CD8-positive, alpha-beta memory T cell (primary cell): ENCODE measurements at regions not wholly inside any gene's neighbourhood (a gene's known extent, or its start where the extent isn't known, plus 50 kb on each side); places are given as distances from the start of the nearest gene placed in this dataset.

Experiments used
- CTCF ChIA-PET: fragments of 350-600 bp; sonication (Branson Sonifier 250); formaldehyde crosslinking; loops from one replicate; lab custom pipeline; 2021; ENCODE audit warnings: antibody characterized with exemption; lab: Charles Lee
- POLR2A ChIA-PET: fragments of 350-600 bp; sonication (Branson Sonifier 250); formaldehyde crosslinking; loops from one replicate; lab custom pipeline; 2021; ENCODE audit warnings: antibody characterized with exemption; lab: Charles Lee
- DNase-seq, 5 donors: peaks; one replicate each; pipeline versions ENCODE4 v3.0.0 to v3.0.0-alpha.2; 2020 to 2022; ENCODE audit warnings: mixed read lengths in 1 of 5
- H3K27ac ChIP-seq: one replicate; pipeline ENCODE4 v1.7.0; 2013; ENCODE audit warnings: low read depth, mild to moderate bottlenecking, low read length, moderate library complexity
- H3K27me3 ChIP-seq: 2 replicates; pipeline ENCODE4 v1.7.0; 2013; ENCODE audit warnings: low read length, mild to moderate bottlenecking; ENCODE audit not compliant: insufficient read depth, poor library complexity, severe bottlenecking
- H3K36me3 ChIP-seq: 2 replicates; pipeline ENCODE4 v1.7.0; 2013; ENCODE audit warnings: mild to moderate bottlenecking, low read length, moderate library complexity; ENCODE audit not compliant: insufficient read depth
- H3K4me1 ChIP-seq: 2 replicates; pipeline ENCODE4 v1.7.0; 2013; ENCODE audit warnings: mild to moderate bottlenecking, low read length, moderate library complexity; ENCODE audit not compliant: insufficient read depth
- H3K4me3 ChIP-seq: 2 replicates; pipeline ENCODE4 v1.7.0; 2013; ENCODE audit warnings: mild to moderate bottlenecking, low read length
- H3K9me3 ChIP-seq: 2 replicates; pipeline ENCODE4 v1.7.0; 2013; ENCODE audit warnings: mild to moderate bottlenecking, low read length
- H3K27ac Mint-ChIP-seq, 8 donors: one replicate each; pipeline ENCODE4 v1.8.0; 2020 to 2021; ENCODE audit warnings: mixed read lengths in 8 of 8, mild to moderate bottlenecking in 6 of 8, inconsistent platforms in 3 of 8, moderate library complexity in 3 of 8
- H3K27me3 Mint-ChIP-seq, 2 donors: one replicate each; pipeline ENCODE4 v1.8.0; 2020 to 2021; ENCODE audit warnings: mixed read lengths in 2 of 2, mild to moderate bottlenecking in 1 of 2, moderate library complexity in 1 of 2
- H3K36me3 Mint-ChIP-seq, 3 donors: one replicate each; pipeline ENCODE4 v1.8.0; 2020 to 2021; ENCODE audit warnings: mixed read lengths in 3 of 3, inconsistent platforms in 1 of 3, mild to moderate bottlenecking in 1 of 3
- H3K4me1 Mint-ChIP-seq, 3 donors: one replicate each; pipeline ENCODE4 v1.8.0; 2020 to 2021; ENCODE audit warnings: mixed read lengths in 3 of 3, inconsistent platforms in 1 of 3, mild to moderate bottlenecking in 1 of 3
- H3K4me3 Mint-ChIP-seq, 7 donors: one replicate each; pipeline ENCODE4 v1.8.0; 2020 to 2021; ENCODE audit warnings: mixed read lengths in 7 of 7, mild to moderate bottlenecking in 6 of 7, moderate library complexity in 4 of 7, inconsistent platforms in 2 of 7
- H3K9me3 Mint-ChIP-seq, 5 donors: one replicate each; pipeline ENCODE4 v1.8.0; 2020 to 2022; ENCODE audit warnings: mixed read lengths in 5 of 5, mild to moderate bottlenecking in 3 of 5, moderate library complexity in 2 of 5, inconsistent platforms in 1 of 5

GRCh38 chr9:108083796-108084352, 594.3 kb upstream of the KLF4 start:
- no peaks in the 10 kb centered on the region for H3K4me1 Mint-ChIP-seq
- H3K4me1 ChIP-seq = no peaks in the 10 kb centered on the region
- H3K27me3 ChIP-seq = no peaks in the 10 kb centered on the region
- H3K9me3 Mint-ChIP-seq = peaks cover 2 to 14% (median 5%) of the 10 kb centered on the region in 5 donors
- H3K27me3 Mint-ChIP-seq = no peaks in the 10 kb centered on the region
- H3K27ac ChIP-seq = no peak overlapping the region
- no peak overlapping the region for H3K4me3 ChIP-seq
- no peaks in the 10 kb centered on the region for H3K36me3 ChIP-seq
- ChIA-PET POLR2A (no interaction called here), CTCF (no interaction called here)
- H3K36me3 Mint-ChIP-seq = no peaks in the 10 kb centered on the region
- H3K27ac Mint-ChIP-seq = no peak overlapping the region
- DNase-seq = no peak
- H3K4me3 Mint-ChIP-seq = no peak overlapping the region
- no peaks in the 10 kb centered on the region for H3K9me3 ChIP-seq

- Histone ChIP-seq H3K4me1 (no peaks in the 10 kb centered on the region), H3K27me3 (no peaks in the 10 kb centered on the region), H3K27ac (no peak overlapping the region), H3K4me3 (no peak overlapping the region), H3K9me3 (no peaks in the 10 kb centered on the region), H3K36me3 (no peaks in the 10 kb centered on the region)
- POLR2A ChIA-PET = no interaction called here
- Mint-ChIP-seq H3K4me3 (no peak overlapping the region), H3K36me3 (no peaks in the 10 kb centered on the region), H3K9me3 (peaks cover 2 to 12% (median 7%) of the 10 kb centered on the region in 5 donors), H3K4me1 (no peaks in the 10 kb centered on the region), H3K27ac (no peak overlapping the region), H3K27me3 (no peaks in the 10 kb centered on the region)
- CTCF ChIA-PET = no interaction called here
- DNase-seq = no peak
These were observed 593.7 kb upstream of the KLF4 start for GRCh38 chr9:108083160-108083750.

GRCh38 chr9:108081112-108081511, 591.5 kb upstream of the KLF4 start:
- no peak overlapping the region for H3K4me3 Mint-ChIP-seq
- Histone ChIP-seq H3K36me3 (no peaks in the 10 kb centered on the region), H3K27me3 (no peaks in the 10 kb centered on the region), H3K4me1 (no peaks in the 10 kb centered on the region), H3K27ac (no peak overlapping the region), H3K9me3 (no peaks in the 10 kb centered on the region), H3K4me3 (no peak overlapping the region)
- peaks cover 4 to 14% (median 12%) of the 10 kb centered on the region in 5 donors for H3K9me3 Mint-ChIP-seq
- POLR2A ChIA-PET = no interaction called here
- no peaks in the 10 kb centered on the region for H3K36me3 Mint-ChIP-seq
- no peak overlapping the region for H3K27ac Mint-ChIP-seq
- H3K27me3 Mint-ChIP-seq = no peaks in the 10 kb centered on the region
- DNase-seq = no peak
- CTCF ChIA-PET = no interaction called here
- no peaks in the 10 kb centered on the region for H3K4me1 Mint-ChIP-seq

- no peak overlapping the region for H3K4me3 ChIP-seq
- H3K27me3 Mint-ChIP-seq = no peaks in the 10 kb centered on the region
- no peaks in the 10 kb centered on the region for H3K9me3 ChIP-seq
- CTCF ChIA-PET = no interaction called here
- no peak overlapping the region for H3K27ac ChIP-seq
- H3K4me1 ChIP-seq = no peaks in the 10 kb centered on the region
- H3K4me1 Mint-ChIP-seq = no peaks in the 10 kb centered on the region
- no peak overlapping the region for H3K27ac Mint-ChIP-seq
- peaks cover 4 to 15% (median 10%) of the 10 kb centered on the region in 5 donors for H3K9me3 Mint-ChIP-seq
- no peaks in the 10 kb centered on the region for H3K36me3 ChIP-seq
- no peaks in the 10 kb centered on the region for H3K27me3 ChIP-seq
- POLR2A ChIA-PET = no interaction called here
- H3K4me3 Mint-ChIP-seq = no peak overlapping the region
- no peak for DNase-seq
- no peaks in the 10 kb centered on the region for H3K36me3 Mint-ChIP-seq
These were observed 590.7 kb upstream of the KLF4 start for GRCh38 chr9:108080285-108080684.

DNA sequence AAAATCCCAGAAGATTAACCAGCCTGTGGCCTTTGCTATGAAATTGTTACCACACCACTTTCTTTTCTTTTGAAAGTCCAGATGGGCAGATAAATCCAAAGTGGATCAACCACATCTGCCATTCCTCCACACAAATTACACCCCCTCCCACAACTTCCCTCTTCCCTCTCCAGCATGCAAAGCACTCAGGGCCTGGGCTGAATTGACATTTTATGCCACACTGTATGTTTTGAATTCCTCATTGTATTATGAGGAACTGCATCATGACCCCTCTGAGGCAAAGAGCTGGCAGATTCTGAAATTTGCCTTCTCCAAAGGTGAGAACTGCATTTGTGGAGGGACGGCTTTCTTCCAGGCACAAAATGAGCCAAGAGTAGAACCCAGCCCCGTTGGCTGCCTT, 589.2 kb upstream of the KLF4 start:
- no peak for DNase-seq
- CTCF ChIA-PET = no interaction called here
- H3K4me3 Mint-ChIP-seq = no peak overlapping the region
- POLR2A ChIA-PET = no interaction called here
- Histone ChIP-seq H3K9me3 (no peaks in the 10 kb centered on the region), H3K4me3 (no peak overlapping the region), H3K27ac (no peak overlapping the region), H3K36me3 (no peaks in the 10 kb centered on the region), H3K4me1 (no peaks in the 10 kb centered on the region), H3K27me3 (no peaks in the 10 kb centered on the region)
- H3K36me3 Mint-ChIP-seq = no peaks in the 10 kb centered on the region
- peaks cover 2 to 17% (median 10%) of the 10 kb centered on the region in 5 donors for H3K9me3 Mint-ChIP-seq
- H3K27me3 Mint-ChIP-seq = no peaks in the 10 kb centered on the region
- H3K4me1 Mint-ChIP-seq = no peaks in the 10 kb centered on the region
- no peak overlapping the region for H3K27ac Mint-ChIP-seq

DNA sequence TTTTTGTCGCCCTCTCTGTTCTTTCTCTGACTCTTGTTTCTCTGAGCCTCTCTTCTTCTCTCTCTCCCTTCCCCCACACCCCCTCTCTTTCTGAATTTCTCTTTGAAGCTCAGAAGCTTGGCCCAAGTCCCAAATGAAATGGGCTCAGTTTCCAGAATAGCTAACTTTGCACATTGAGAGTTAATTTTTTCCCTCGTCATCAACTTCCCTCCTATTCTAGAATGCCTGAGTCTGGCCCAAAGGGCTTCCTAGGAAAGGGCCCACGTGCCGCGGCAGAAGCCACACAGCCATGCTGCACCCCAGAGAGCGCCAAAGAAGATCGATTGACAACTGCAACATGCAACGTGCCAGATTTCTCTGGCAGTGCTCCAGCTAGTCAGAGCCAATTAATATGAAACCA, 588.8 kb upstream of the KLF4 start:
- Mint-ChIP-seq H3K27me3 (no peaks in the 10 kb centered on the region), H3K4me3 (no peak overlapping the region), H3K9me3 (peaks cover 2 to 17% (median 9%) of the 10 kb centered on the region in 5 donors), H3K27ac (no peak overlapping the region), H3K36me3 (no peaks in the 10 kb centered on the region), H3K4me1 (no peaks in the 10 kb centered on the region)
- Histone ChIP-seq H3K27me3 (no peaks in the 10 kb centered on the region), H3K4me3 (no peak overlapping the region), H3K4me1 (no peaks in the 10 kb centered on the region), H3K36me3 (no peaks in the 10 kb centered on the region), H3K9me3 (no peaks in the 10 kb centered on the region), H3K27ac (no peak overlapping the region)
- no peak for DNase-seq
- CTCF ChIA-PET = no interaction called here
- POLR2A ChIA-PET = no interaction called here

DNA sequence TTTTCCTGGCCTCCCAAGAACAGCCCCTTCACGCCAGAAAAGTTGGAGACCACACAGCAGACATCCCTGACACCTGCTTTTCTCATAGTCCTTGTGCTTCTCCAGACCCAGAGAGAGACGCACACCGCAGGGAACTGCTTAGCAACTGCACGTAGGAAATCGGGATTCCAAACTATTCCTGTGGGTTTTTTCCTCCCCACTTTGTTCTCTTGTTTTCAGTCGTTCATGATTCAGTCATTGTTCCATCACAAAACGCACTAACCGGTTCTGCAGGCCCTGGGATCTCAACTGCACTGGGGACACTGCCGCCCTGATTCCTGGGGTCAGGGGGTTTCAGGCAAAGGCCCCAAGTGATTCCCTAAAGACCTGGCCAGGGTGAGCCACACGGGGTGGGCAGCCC, 588.0 kb upstream of the KLF4 start:
- H3K9me3 Mint-ChIP-seq = peaks cover 2 to 17% (median 7%) of the 10 kb centered on the region in 5 donors
- ChIA-PET POLR2A (no interaction called here), CTCF (no interaction called here)
- no peak overlapping the region for H3K27ac ChIP-seq
- no peaks in the 10 kb centered on the region for H3K9me3 ChIP-seq
- H3K4me1 Mint-ChIP-seq = no peaks in the 10 kb centered on the region
- no peak overlapping the region for H3K27ac Mint-ChIP-seq
- H3K36me3 ChIP-seq = no peaks in the 10 kb centered on the region
- H3K4me1 ChIP-seq = no peaks in the 10 kb centered on the region
- no peaks in the 10 kb centered on the region for H3K27me3 ChIP-seq
- no peaks in the 10 kb centered on the region for H3K36me3 Mint-ChIP-seq
- no peaks in the 10 kb centered on the region for H3K27me3 Mint-ChIP-seq
- no peak overlapping the region for H3K4me3 Mint-ChIP-seq
- DNase-seq = no peak
- H3K4me3 ChIP-seq = no peak overlapping the region

GRCh38 chr9:108074900-108075299, 585.3 kb upstream of the KLF4 start:
- H3K27ac ChIP-seq = no peak overlapping the region
- H3K4me3 Mint-ChIP-seq = no peak overlapping the region
- H3K4me1 ChIP-seq = no peaks in the 10 kb centered on the region
- DNase-seq = no peak
- no peak overlapping the region for H3K4me3 ChIP-seq
- H3K27me3 ChIP-seq = no peaks in the 10 kb centered on the region
- H3K27ac Mint-ChIP-seq = no peak overlapping the region
- POLR2A ChIA-PET = no interaction called here
- H3K27me3 Mint-ChIP-seq = no peaks in the 10 kb centered on the region
- H3K36me3 ChIP-seq = no peaks in the 10 kb centered on the region
- peaks cover 2 to 19% (median 9%) of the 10 kb centered on the region in 5 donors for H3K9me3 Mint-ChIP-seq
- CTCF ChIA-PET = no interaction called here
- no peaks in the 10 kb centered on the region for H3K4me1 Mint-ChIP-seq
- H3K9me3 ChIP-seq = no peaks in the 10 kb centered on the region
- no peaks in the 10 kb centered on the region for H3K36me3 Mint-ChIP-seq
